H1 (cell line): ENCODE measurements at regions not wholly inside any gene's neighbourhood (a gene's known extent, or its start where the extent isn't known, plus 50 kb on each side); places are given as distances from the start of the nearest gene placed in this dataset.

ENCODE experiments used
- CREB1 ChIP-seq: IDR thresholded peaks from 2 replicates; pipeline ENCODE4 v1.6.1; 2012; ENCODE audit warnings: inconsistent platforms
- CTCF ChIP-seq, 3 experiments: IDR thresholded peaks; 1 replicate in 2 of 3; 2 replicates in 1 of 3; pipeline versions ENCODE4 v1.5.1 to v1.6.1; 2011; ENCODE audit warnings: low read length in 3 of 3, mild to moderate bottlenecking in 3 of 3, inconsistent platforms in 2 of 3, low read depth in 1 of 3, moderate library complexity in 1 of 3; ENCODE audit not compliant: insufficient read depth in 1 of 3; ENCODE audit errors: control extremely low read depth in 1 of 3
- EP300 ChIP-seq, 2 experiments: IDR thresholded peaks; 1 replicate in 1 of 2; 2 replicates in 1 of 2; pipeline ENCODE4 v1.6.1; 2011 to 2012; ENCODE audit warnings: low read depth in 2 of 2, low read length in 2 of 2, mild to moderate bottlenecking in 2 of 2, borderline replicate concordance in 1 of 2, inconsistent platforms in 1 of 2, moderate library complexity in 1 of 2
- HDAC2 ChIP-seq, 2 experiments: fragments of 300-600 bp in 1 of 2; sonication (generic) in 1 of 2; IDR thresholded peaks; 2 replicates each; pipeline ENCODE4 v1.6.1; 2011 to 2012; ENCODE audit warnings: low read depth in 2 of 2, low read length in 2 of 2, mild to moderate bottlenecking in 2 of 2, moderate library complexity in 2 of 2, borderline replicate concordance in 1 of 2, inconsistent platforms in 1 of 2
- POLR2AphosphoS5 ChIP-seq: IDR thresholded peaks from 2 replicates; pipeline ENCODE4 v1.6.1; 2011; ENCODE audit warnings: low read depth, low read length
- SIX5 ChIP-seq: IDR thresholded peaks from 2 replicates; pipeline ENCODE4 v1.6.1; 2011; ENCODE audit warnings: mild to moderate bottlenecking, low read depth, low read length
- SUZ12 ChIP-seq: fragments of 200-600 bp; sonication (generic); IDR thresholded peaks from 2 replicates; pipeline ENCODE4 v1.6.1; 2012; ENCODE audit warnings: mild to moderate bottlenecking, inconsistent platforms, low read length, moderate library complexity, mixed read lengths
- YY1 ChIP-seq: IDR thresholded peaks from 2 replicates; pipeline ENCODE4 v1.6.1; 2011; ENCODE audit warnings: low read depth, mild to moderate bottlenecking, low read length

GRCh38 chr11:97860237-97860636 lies 1160.5 kb upstream of the CNTN5 start (continued):
- TF ChIP-seq HDAC2 (IDR thresholded peaks at IDR 0.05; ENCODE audit: borderline replicate concordance in 1 of 2, low read depth in 2 of 2, low read length in 2 of 2): no peak
- no peak for TF ChIP-seq SUZ12
- TF ChIP-seq POLR2AphosphoS5: no peak
- no peak for TF ChIP-seq YY1
- no peak for TF ChIP-seq EP300 (IDR thresholded peaks at IDR 0.05; ENCODE audit: borderline replicate concordance in 1 of 2, low read depth in 2 of 2, low read length in 2 of 2)
- no peak for TF ChIP-seq CTCF (IDR thresholded peaks at IDR 0.05; ENCODE audit: control extremely low read depth in 1 of 3, insufficient read depth in 1 of 3, low read depth in 1 of 3, low read length in 3 of 3)
- TF ChIP-seq SIX5: no peak
- no peak for TF ChIP-seq CREB1
